Ascending aorta (tissue), 2 donors: ENCODE measurements at regions not wholly inside any gene's neighbourhood (a gene's known extent, or its start where the extent isn't known, plus 50 kb on each side); places are given as distances from the start of the nearest gene placed in this dataset.

Source experiments
- DNase-seq, 2 donors: peaks; one replicate each; pipeline ENCODE4 v3.0.0-alpha.2; 2019; ENCODE audit warnings: low spot score in 2 of 2
- H3K27ac ChIP-seq, 2 donors: fragments of 200-600 bp; sonication (generic); one replicate each; pipeline ENCODE4 v1.5.1; 2016 to 2017; ENCODE audit warnings: mild to moderate bottlenecking in 1 of 2
- H3K27me3 ChIP-seq: fragments of 200-600 bp; sonication (generic); one replicate; pipeline ENCODE4 v1.5.1; 2017
- H3K36me3 ChIP-seq, 2 donors: fragments of 200-600 bp; sonication (generic); one replicate each; pipeline ENCODE4 v1.5.1; 2016
- H3K4me1 ChIP-seq, 2 donors: fragments of 200-600 bp; sonication (generic); one replicate each; pipeline ENCODE4 v1.5.1; 2016 to 2017; ENCODE audit warnings: mild to moderate bottlenecking in 1 of 2
- H3K4me3 ChIP-seq, 2 donors: fragments of 200-600 bp; sonication (generic); one replicate each; pipeline ENCODE4 v1.5.1; 2016 to 2017; ENCODE audit warnings: mild to moderate bottlenecking in 1 of 2
- H3K9me3 ChIP-seq, 2 donors: fragments of 200-600 bp; sonication (generic); one replicate each; pipeline ENCODE4 v1.5.1; 2016
- intact Hi-C: fragments of 100-400 bp; cut with DNase I; formaldehyde crosslinking; loops from one replicate; pipeline ENCODE4 v1.15.1; 2023
- TF ChIP-seq, protein P1 (sequence below), 3 experiments: fragments of 200-600 bp in 2 of 3; fragments of 450-650 bp in 1 of 3; sonication (generic) in 2 of 3; IDR thresholded peaks; one replicate each; pipeline ENCODE4 v1.5.1; 2016 to 2019; ENCODE audit warnings: antibody characterized with exemption in 3 of 3, mild to moderate bottlenecking in 1 of 3, moderate library complexity in 1 of 3

DNA sequence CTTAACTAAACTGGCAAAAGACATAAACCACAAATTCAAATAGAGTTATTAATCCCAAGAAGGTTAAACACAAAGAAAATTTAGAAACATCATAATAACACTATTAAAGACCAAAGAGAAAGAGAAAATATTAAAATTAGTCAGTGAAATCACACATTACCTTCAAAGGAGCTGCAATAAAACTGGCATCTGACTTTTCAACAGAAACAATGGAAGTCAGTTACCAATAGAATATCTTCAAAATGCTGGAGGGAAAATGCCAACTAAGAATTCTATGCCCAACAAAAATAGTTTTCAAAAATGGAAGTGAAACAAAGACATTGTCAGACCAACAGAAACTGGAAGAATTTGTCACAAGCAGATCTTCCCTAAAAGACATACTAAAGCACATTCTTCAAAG is 68.7 kb upstream of the RNF7 start:
- H3K4me1 ChIP-seq = no peaks in the 10 kb centered on the region
- no peak overlapping the region for H3K27ac ChIP-seq
- H3K4me3 ChIP-seq = no peak overlapping the region
- TF ChIP-seq, protein P1, sequence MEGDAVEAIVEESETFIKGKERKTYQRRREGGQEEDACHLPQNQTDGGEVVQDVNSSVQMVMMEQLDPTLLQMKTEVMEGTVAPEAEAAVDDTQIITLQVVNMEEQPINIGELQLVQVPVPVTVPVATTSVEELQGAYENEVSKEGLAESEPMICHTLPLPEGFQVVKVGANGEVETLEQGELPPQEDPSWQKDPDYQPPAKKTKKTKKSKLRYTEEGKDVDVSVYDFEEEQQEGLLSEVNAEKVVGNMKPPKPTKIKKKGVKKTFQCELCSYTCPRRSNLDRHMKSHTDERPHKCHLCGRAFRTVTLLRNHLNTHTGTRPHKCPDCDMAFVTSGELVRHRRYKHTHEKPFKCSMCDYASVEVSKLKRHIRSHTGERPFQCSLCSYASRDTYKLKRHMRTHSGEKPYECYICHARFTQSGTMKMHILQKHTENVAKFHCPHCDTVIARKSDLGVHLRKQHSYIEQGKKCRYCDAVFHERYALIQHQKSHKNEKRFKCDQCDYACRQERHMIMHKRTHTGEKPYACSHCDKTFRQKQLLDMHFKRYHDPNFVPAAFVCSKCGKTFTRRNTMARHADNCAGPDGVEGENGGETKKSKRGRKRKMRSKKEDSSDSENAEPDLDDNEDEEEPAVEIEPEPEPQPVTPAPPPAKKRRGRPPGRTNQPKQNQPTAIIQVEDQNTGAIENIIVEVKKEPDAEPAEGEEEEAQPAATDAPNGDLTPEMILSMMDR (IDR thresholded peaks at IDR 0.05) = no peak
- H3K36me3 ChIP-seq = no peaks in the 10 kb centered on the region
- no peaks in the 10 kb centered on the region for H3K27me3 ChIP-seq
- H3K9me3 ChIP-seq = no peaks in the 10 kb centered on the region
- intact Hi-C loops = no loop called here
- DNase-seq = no peak

DNA sequence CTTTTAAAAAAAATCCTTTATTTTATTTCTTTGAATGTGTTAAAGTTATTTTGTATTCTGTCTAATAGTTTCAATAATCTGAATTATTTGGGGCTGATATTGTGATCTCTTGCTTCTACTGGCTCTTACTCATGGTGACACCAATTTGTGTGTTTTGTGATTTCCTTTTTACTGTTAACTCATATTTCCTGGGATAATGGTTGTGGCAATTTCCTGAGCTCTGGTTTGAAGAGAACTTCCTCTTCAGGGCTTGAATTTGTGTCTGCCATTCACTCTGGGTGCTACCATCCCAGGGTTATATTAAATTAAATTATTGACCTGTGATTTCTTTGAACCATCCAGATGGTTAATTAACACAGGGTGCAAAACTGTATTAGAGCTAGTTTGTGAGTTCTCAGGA is 60.4 kb upstream of the RNF7 start:
- no peaks in the 10 kb centered on the region for H3K4me1 ChIP-seq
- DNase-seq = no peak
- no peaks in the 10 kb centered on the region for H3K36me3 ChIP-seq
- intact Hi-C loops = no loop called here
- H3K4me3 ChIP-seq = no peak overlapping the region
- H3K9me3 ChIP-seq = no peaks in the 10 kb centered on the region
- TF ChIP-seq, protein P1 (IDR thresholded peaks at IDR 0.05) = no peak
- no peaks in the 10 kb centered on the region for H3K27me3 ChIP-seq
- no peak overlapping the region for H3K27ac ChIP-seq

DNA sequence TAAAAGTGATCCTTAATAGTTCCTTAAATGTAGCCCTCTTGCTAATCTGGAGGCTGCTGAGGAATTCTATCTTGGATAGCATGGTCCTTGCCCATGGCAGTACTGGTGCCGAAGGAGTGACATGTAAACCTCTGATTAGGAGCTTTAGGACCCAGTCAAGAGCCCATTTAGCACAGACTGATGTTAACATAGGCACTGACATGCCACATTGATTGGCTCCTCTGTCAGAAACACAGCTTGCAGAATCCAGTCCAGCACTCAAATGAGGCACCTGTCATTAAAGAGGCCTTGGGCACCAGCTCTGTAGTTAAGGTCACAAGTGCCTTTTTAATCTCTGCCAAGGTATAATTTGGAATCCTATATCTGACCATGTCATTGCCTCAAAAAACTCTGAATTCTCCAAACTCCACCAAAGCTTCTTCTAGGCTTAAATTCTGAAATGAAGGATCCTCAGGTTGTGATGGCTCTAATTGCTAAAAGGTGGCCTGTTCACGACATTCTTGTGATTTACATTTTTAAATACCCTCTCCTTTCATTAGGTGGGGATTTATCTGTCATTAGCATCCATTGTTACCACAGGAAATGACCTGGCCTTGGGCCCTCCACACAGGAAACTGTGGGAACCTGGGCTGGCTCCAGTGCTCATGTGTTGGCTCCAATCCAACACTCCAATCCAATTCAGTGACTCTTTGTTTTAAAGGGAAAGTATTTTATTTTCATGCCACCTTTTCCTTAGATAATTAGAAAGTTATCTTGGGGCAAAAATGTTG is 57.3 kb upstream of the RNF7 start:
- intact Hi-C loops = no loop called here
- no peaks in the 10 kb centered on the region for H3K36me3 ChIP-seq
- H3K4me3 ChIP-seq = no peak overlapping the region
- no peaks in the 10 kb centered on the region for H3K9me3 ChIP-seq
- TF ChIP-seq, protein P1 (IDR thresholded peaks at IDR 0.05) = no peak
- no peaks in the 10 kb centered on the region for H3K4me1 ChIP-seq
- peak overlapping the region in 1 of 2 donors; percentile 38 for H3K27ac ChIP-seq
- no peaks in the 10 kb centered on the region for H3K27me3 ChIP-seq
- DNase-seq = no peak

DNA sequence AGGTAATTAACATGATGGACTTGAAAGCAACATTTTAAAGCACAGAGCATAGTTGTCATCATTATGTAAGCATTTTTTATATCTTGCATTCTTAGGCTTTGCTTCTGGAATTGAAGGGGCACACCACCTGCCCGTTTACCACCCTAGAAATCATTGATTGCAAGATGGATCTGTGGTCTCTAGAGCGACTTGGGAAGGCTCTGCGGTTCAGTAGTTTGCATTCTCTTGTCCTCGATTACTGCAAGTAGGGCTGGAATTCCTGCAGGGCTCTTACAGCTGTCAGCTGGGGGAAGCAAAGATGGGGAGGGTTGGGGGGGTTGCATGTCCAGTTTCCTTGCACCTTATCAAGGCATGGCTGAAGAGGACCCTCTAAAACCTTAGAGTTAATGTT is 56.7 kb upstream of the RNF7 start:
- Histone ChIP-seq H3K9me3 (no peaks in the 10 kb centered on the region), H3K27ac (no peak overlapping the region), H3K36me3 (no peaks in the 10 kb centered on the region), H3K4me1 (peaks cover 0 to 2% of the 10 kb centered on the region in 2 donors), H3K27me3 (no peaks in the 10 kb centered on the region), H3K4me3 (no peak overlapping the region)
- intact Hi-C loops = no loop called here
- DNase-seq = no peak
- TF ChIP-seq, protein P1 (IDR thresholded peaks at IDR 0.05) = no peak

DNA sequence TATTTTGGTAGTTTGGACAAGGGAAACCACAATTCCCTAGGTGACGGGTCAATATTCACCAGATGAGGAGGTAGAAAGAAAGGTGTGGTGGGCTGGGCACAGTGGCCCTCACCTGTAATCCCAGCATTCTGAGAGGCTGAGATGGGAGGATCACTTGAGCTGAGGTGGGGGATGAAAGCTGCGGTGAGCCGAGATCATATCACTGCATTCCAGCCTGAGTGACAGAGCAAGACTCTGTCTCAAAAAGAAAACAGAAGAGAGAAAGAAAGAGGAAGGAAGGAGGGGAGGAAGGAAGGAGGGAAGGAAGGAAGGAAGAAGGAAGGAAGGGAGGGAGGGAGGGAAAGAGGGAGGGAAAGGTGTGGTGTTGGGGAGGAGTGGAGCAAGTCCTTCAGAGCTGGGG is 56.1 kb upstream of the RNF7 start:
- peaks cover 0 to 2% of the 10 kb centered on the region in 2 donors for H3K4me1 ChIP-seq
- DNase-seq = no peak
- no peak overlapping the region for H3K4me3 ChIP-seq
- H3K27ac ChIP-seq = no peak overlapping the region
- TF ChIP-seq, protein P1 (IDR thresholded peaks at IDR 0.05) = no peak
- H3K9me3 ChIP-seq = no peaks in the 10 kb centered on the region
- intact Hi-C loops = no loop called here
- H3K27me3 ChIP-seq = no peaks in the 10 kb centered on the region
- H3K36me3 ChIP-seq = no peaks in the 10 kb centered on the region
